ENCODE measurements at regions not wholly inside any gene's neighbourhood (a gene's known extent, or its start where the extent isn't known, plus 50 kb on each side); places are given as distances from the start of the nearest gene placed in this dataset.
A peak's percentile ranks its signal among the peaks of the same experiment; 100 is the strongest.

GRCh38 chr2:239765911-239766310 is 259.2 kb downstream of the NDUFA10 start:
- ATAC-seq (ENCODE audit: low read depth in 2 of 2) (no peak), DNase-seq (no peak)
- no peak overlapping the region for H3K27ac Mint-ChIP-seq
- H3K36me3 Mint-ChIP-seq, result no peaks in the 10 kb centered on the region
- peaks cover 0 to 4% (median 0%) of the 10 kb centered on the region in 7 donors for H3K9me3 Mint-ChIP-seq
- H3K4me3 Mint-ChIP-seq, result no peak overlapping the region
- peaks cover 4 to 23% (median 14%) of the 10 kb centered on the region in 3 donors for H3K27me3 Mint-ChIP-seq
- no peaks in the 10 kb centered on the region for H3K4me1 Mint-ChIP-seq

- DNase-seq (no peak), ATAC-seq (ENCODE audit: low read depth in 2 of 2) (no peak)
- no peak overlapping the region for H3K27ac Mint-ChIP-seq
Measured at GRCh38 chr2:239765076-239765845, 259.9 kb downstream of the NDUFA10 start.

GRCh38 chr2:239763433-239764097 is 261.6 kb downstream of the NDUFA10 start:
- Mint-ChIP-seq H3K9me3 (peaks cover 0 to 11% (median 1%) of the 10 kb centered on the region in 7 donors), H3K4me3 (no peak overlapping the region), H3K36me3 (peaks cover 0 to 7% of the 10 kb centered on the region in 2 donors), H3K27ac (no peak overlapping the region), H3K27me3 (peaks cover 0 to 18% (median 15%) of the 10 kb centered on the region in 3 donors), H3K4me1 (no peaks in the 10 kb centered on the region)
- DNase-seq (no peak), ATAC-seq (ENCODE audit: low read depth in 2 of 2) (no peak)

More at GRCh38 chr2:239765076-239765845, 259.9 kb downstream of the NDUFA10 start:
- H3K9me3 Mint-ChIP-seq, result peaks cover 0 to 10% (median 0%) of the 10 kb centered on the region in 7 donors
- H3K4me3 Mint-ChIP-seq, result no peak overlapping the region
- peaks cover 0 to 4% of the 10 kb centered on the region in 2 donors for H3K36me3 Mint-ChIP-seq
- no peaks in the 10 kb centered on the region for H3K4me1 Mint-ChIP-seq
- H3K27me3 Mint-ChIP-seq, result peaks cover 4 to 23% (median 20%) of the 10 kb centered on the region in 3 donors

GRCh38 chr2:239762655-239763269 is 262.4 kb downstream of the NDUFA10 start:
- Mint-ChIP-seq H3K9me3 (peaks cover 0 to 11% (median 1%) of the 10 kb centered on the region in 7 donors), H3K36me3 (peaks cover 0 to 7% of the 10 kb centered on the region in 2 donors), H3K4me3 (no peak overlapping the region), H3K4me1 (no peaks in the 10 kb centered on the region), H3K27me3 (peaks cover 3 to 12% (median 9%) of the 10 kb centered on the region in 3 donors), H3K27ac (no peak overlapping the region)
- DNase-seq (no peak), ATAC-seq (ENCODE audit: low read depth in 2 of 2) (no peak)

GRCh38 chr2:239762106-239762505 is 263.0 kb downstream of the NDUFA10 start:
- no peak for ATAC-seq (ENCODE audit: low read depth in 2 of 2)
- no peak overlapping the region for H3K4me3 Mint-ChIP-seq
- H3K27ac Mint-ChIP-seq, result no peak overlapping the region

GRCh38 chr2:239760596-239760995 is 264.5 kb downstream of the NDUFA10 start:
- DNase-seq (no peak), ATAC-seq (ENCODE audit: low read depth in 2 of 2) (no peak)
- peaks cover 0 to 7% of the 10 kb centered on the region in 2 donors for H3K36me3 Mint-ChIP-seq
- H3K9me3 Mint-ChIP-seq, result peaks cover 0 to 11% (median 3%) of the 10 kb centered on the region in 7 donors
- peaks cover 0 to 5% (median 4%) of the 10 kb centered on the region in 3 donors for H3K4me1 Mint-ChIP-seq
- H3K4me3 Mint-ChIP-seq, result no peak overlapping the region
- H3K27ac Mint-ChIP-seq, result no peak overlapping the region
- H3K27me3 Mint-ChIP-seq, result peaks cover 7 to 23% (median 9%) of the 10 kb centered on the region in 3 donors

More at GRCh38 chr2:239762106-239762505, 263.0 kb downstream of the NDUFA10 start:
- peaks cover 0 to 11% (median 3%) of the 10 kb centered on the region in 7 donors for H3K9me3 Mint-ChIP-seq
- H3K36me3 Mint-ChIP-seq, result peaks cover 0 to 7% of the 10 kb centered on the region in 2 donors
- H3K27me3 Mint-ChIP-seq, result peaks cover 4 to 19% (median 9%) of the 10 kb centered on the region in 3 donors
- H3K4me1 Mint-ChIP-seq, result peaks cover 0 to under 1% (median 0%) of the 10 kb centered on the region in 3 donors
- no peak for DNase-seq

- no peak overlapping the region for H3K27ac Mint-ChIP-seq
- H3K9me3 Mint-ChIP-seq, result peaks cover 0 to 11% (median 4%) of the 10 kb centered on the region in 7 donors
Measured at GRCh38 chr2:239758279-239758877, 266.8 kb downstream of the NDUFA10 start.

GRCh38 chr2:239756790-239757760 is 268.1 kb downstream of the NDUFA10 start:
- Mint-ChIP-seq H3K4me3 (no peak overlapping the region), H3K9me3 (peaks cover 0 to 11% (median 4%) of the 10 kb centered on the region in 7 donors), H3K36me3 (peaks cover 0 to 7% of the 10 kb centered on the region in 2 donors), H3K27me3 (peaks cover 9 to 37% (median 13%) of the 10 kb centered on the region in 3 donors), H3K4me1 (peaks cover 4 to 10% (median 9%) of the 10 kb centered on the region in 3 donors), H3K27ac (peak overlapping the region in 3 of 6 donors; percentile 15 to 88 (median 63))
- DNase-seq (no peak), ATAC-seq (ENCODE audit: low read depth in 2 of 2) (no peak)

More at GRCh38 chr2:239758279-239758877, 266.8 kb downstream of the NDUFA10 start:
- peaks cover 9 to 37% (median 22%) of the 10 kb centered on the region in 3 donors for H3K27me3 Mint-ChIP-seq
- H3K4me3 Mint-ChIP-seq, result no peak overlapping the region
- H3K4me1 Mint-ChIP-seq, result peaks cover 0 to 8% (median 4%) of the 10 kb centered on the region in 3 donors
- DNase-seq, result no peak
- no peak for ATAC-seq (ENCODE audit: low read depth in 2 of 2)
- H3K36me3 Mint-ChIP-seq, result peaks cover 0 to 7% of the 10 kb centered on the region in 2 donors

GRCh38 chr2:239756031-239756789 is 268.9 kb downstream of the NDUFA10 start:
- H3K27me3 Mint-ChIP-seq, result peaks cover 9 to 37% (median 12%) of the 10 kb centered on the region in 3 donors
- H3K27ac Mint-ChIP-seq, result peak overlapping the region in 1 of 6 donors; percentile 87
- no peak overlapping the region for H3K4me3 Mint-ChIP-seq
- peaks cover 0 to 7% of the 10 kb centered on the region in 2 donors for H3K36me3 Mint-ChIP-seq
- peaks cover 0 to 7% (median 4%) of the 10 kb centered on the region in 7 donors for H3K9me3 Mint-ChIP-seq
- no peak for ATAC-seq (ENCODE audit: low read depth in 2 of 2)
- no peak for DNase-seq
- H3K4me1 Mint-ChIP-seq, result peaks cover 11 to 14% (median 14%) of the 10 kb centered on the region in 3 donors

GRCh38 chr2:239753401-239753837 is 271.7 kb downstream of the NDUFA10 start:
- Mint-ChIP-seq H3K9me3 (peaks cover 0 to 7% (median 2%) of the 10 kb centered on the region in 7 donors), H3K4me3 (peak overlapping the region in 1 of 8 donors; percentile 71), H3K27ac (no peak overlapping the region), H3K36me3 (no peaks in the 10 kb centered on the region), H3K27me3 (peaks cover 9 to 26% (median 12%) of the 10 kb centered on the region in 3 donors), H3K4me1 (peaks cover 11 to 14% (median 14%) of the 10 kb centered on the region in 3 donors)
- no peak for DNase-seq
- ATAC-seq (ENCODE audit: low read depth in 2 of 2), result no peak

- ATAC-seq (ENCODE audit: low read depth in 2 of 2), result no peak
- H3K4me3 Mint-ChIP-seq, result no peak overlapping the region
- no peak overlapping the region for H3K27ac Mint-ChIP-seq
- peaks cover 8 to 26% (median 12%) of the 10 kb centered on the region in 3 donors for H3K27me3 Mint-ChIP-seq
- DNase-seq, result no peak
- H3K36me3 Mint-ChIP-seq, result no peaks in the 10 kb centered on the region
- peaks cover 13 to 16% (median 14%) of the 10 kb centered on the region in 3 donors for H3K4me1 Mint-ChIP-seq
- H3K9me3 Mint-ChIP-seq, result peaks cover 0 to 7% (median 2%) of the 10 kb centered on the region in 7 donors
Measured at GRCh38 chr2:239752951-239753350, 272.2 kb downstream of the NDUFA10 start.
